C4-2B (cell line): ENCODE measurements at regions not wholly inside any gene's neighbourhood (a gene's known extent, or its start where the extent isn't known, plus 50 kb on each side); places are given as distances from the start of the nearest gene placed in this dataset.

ENCODE experiments used
- ZFX ChIP-seq: fragments of 450-650 bp; IDR thresholded peaks from 2 replicates; pipeline ENCODE4 v1.6.1; 2017
- TF ChIP-seq, protein P1 (sequence below): fragments of 450-650 bp; conservative IDR thresholded peaks from 2 replicates; pipeline ENCODE4 v1.5.1; 2017; ENCODE audit warnings: mild to moderate bottlenecking

DNA sequence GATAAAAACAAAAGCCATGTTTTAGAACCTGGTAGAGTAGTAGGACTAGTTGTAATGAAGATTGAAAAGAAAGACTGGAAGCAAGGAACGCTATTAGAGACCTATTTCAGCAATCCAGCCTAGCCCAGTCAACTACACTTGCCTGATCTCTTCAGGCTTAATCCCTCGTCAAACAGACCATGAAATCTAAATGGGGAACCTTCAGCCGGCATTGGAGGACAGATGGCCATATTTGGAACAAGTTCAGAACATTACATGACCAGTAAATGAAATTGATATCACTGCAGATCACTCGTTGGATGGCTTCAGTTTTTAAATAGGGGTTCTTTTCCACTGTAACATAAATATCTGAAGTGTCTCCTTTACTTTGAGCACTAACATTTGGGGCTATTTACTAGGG lies 84.8 kb upstream of the WDR44 start:
- TF ChIP-seq, protein P1, sequence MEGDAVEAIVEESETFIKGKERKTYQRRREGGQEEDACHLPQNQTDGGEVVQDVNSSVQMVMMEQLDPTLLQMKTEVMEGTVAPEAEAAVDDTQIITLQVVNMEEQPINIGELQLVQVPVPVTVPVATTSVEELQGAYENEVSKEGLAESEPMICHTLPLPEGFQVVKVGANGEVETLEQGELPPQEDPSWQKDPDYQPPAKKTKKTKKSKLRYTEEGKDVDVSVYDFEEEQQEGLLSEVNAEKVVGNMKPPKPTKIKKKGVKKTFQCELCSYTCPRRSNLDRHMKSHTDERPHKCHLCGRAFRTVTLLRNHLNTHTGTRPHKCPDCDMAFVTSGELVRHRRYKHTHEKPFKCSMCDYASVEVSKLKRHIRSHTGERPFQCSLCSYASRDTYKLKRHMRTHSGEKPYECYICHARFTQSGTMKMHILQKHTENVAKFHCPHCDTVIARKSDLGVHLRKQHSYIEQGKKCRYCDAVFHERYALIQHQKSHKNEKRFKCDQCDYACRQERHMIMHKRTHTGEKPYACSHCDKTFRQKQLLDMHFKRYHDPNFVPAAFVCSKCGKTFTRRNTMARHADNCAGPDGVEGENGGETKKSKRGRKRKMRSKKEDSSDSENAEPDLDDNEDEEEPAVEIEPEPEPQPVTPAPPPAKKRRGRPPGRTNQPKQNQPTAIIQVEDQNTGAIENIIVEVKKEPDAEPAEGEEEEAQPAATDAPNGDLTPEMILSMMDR = no peak
- TF ChIP-seq ZFX = no peak
